RWPE1 (cell line): ENCODE measurements at regions not wholly inside any gene's neighbourhood (a gene's known extent, or its start where the extent isn't known, plus 50 kb on each side); places are given as distances from the start of the nearest gene placed in this dataset.

Experiments
- CTCF ChIA-PET: fragments of 350-600 bp; sonication (Branson Sonifier 250); formaldehyde crosslinking; extraction: SDS; loops from one replicate; lab custom pipeline; 2021; lab: Yijun Ruan, JAX
- POLR2A ChIA-PET: fragments of 400-600 bp; formaldehyde crosslinking; extraction: SDS; loops from one replicate; lab custom pipeline; 2020; ENCODE audit warnings: antibody characterized with exemption; ENCODE audit not compliant: low non-redundant PET; lab: Yijun Ruan, JAX
- DNase-seq: peaks from one replicate; pipeline ENCODE4 v3.0.0; 2012; ENCODE audit warnings: low spot score
- H3K27ac ChIP-seq: fragments of 450-650 bp; 2 replicates; pipeline ENCODE4 v1.5.1; 2017
- TF ChIP-seq, protein P1 (sequence below): fragments of 450-650 bp; conservative IDR thresholded peaks from 2 replicates; pipeline ENCODE4 v1.5.1; 2017; ENCODE audit warnings: low read depth, mild to moderate bottlenecking

DNA sequence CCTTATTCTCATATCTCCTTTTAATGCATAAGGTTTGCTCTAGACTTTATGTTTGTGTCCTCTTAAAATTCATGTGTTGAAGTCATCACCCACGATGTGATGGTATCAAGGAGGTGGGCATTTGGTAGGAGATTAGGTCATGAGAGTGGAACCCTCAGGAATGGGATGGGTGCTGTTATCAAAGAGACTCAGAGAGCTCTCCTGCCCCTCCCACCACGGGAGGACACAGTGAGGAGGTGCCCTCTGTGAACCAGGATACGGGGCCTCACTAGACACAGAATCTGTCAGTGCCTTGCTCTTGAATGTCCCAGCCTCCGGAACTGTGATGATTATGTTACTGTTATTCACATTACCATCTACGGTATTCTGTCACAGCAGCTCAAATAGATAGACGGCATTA is 359.0 kb downstream of the IRX1 start:
- H3K27ac ChIP-seq = no peak overlapping the region
- POLR2A ChIA-PET = no interaction called here

DNA sequence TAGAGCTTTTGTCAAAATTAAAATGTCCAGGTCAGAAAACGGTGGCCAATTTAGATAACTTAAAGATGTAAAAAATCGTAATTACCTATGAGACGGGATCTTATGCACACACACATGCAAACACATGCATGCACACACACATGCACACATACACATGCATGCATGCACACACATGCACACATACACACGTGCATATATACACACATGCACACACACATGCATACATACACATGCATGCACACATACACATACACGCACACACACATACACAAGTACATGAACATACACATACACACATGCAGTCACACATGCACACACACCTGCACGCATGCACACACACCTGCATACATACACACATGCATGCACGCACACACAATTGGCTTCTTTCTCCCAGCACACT is 362.0 kb downstream of the IRX1 start:
- DNase-seq = no peak
- ChIA-PET CTCF (no interaction called here), POLR2A (no interaction called here)
- no peak overlapping the region for H3K27ac ChIP-seq
- TF ChIP-seq, protein P1, sequence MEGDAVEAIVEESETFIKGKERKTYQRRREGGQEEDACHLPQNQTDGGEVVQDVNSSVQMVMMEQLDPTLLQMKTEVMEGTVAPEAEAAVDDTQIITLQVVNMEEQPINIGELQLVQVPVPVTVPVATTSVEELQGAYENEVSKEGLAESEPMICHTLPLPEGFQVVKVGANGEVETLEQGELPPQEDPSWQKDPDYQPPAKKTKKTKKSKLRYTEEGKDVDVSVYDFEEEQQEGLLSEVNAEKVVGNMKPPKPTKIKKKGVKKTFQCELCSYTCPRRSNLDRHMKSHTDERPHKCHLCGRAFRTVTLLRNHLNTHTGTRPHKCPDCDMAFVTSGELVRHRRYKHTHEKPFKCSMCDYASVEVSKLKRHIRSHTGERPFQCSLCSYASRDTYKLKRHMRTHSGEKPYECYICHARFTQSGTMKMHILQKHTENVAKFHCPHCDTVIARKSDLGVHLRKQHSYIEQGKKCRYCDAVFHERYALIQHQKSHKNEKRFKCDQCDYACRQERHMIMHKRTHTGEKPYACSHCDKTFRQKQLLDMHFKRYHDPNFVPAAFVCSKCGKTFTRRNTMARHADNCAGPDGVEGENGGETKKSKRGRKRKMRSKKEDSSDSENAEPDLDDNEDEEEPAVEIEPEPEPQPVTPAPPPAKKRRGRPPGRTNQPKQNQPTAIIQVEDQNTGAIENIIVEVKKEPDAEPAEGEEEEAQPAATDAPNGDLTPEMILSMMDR = no peak

More for the DNA sequence above, 359.0 kb downstream of the IRX1 start:
- CTCF ChIA-PET = no interaction called here
- TF ChIP-seq, protein P1 = no peak
- DNase-seq = no peak

DNA sequence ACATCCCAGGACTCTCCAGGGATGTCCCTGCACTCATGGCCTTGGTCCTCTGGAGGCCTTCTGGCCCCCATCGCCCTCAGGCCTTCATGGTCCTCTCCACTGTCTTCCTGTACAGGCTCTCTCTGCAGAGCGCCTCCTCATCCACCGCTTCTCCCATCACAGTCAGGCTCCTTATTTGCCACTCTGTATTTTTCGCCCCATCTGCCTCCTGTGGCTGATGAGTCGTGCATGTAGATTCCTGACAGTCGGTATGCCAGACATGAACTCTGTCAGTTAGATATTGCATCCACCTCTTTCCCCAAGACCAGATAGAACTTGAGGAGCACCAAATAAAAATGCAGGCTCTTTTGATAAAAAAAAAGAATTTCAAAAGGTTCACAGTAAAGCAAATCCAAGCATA is 362.8 kb downstream of the IRX1 start:
- CTCF ChIA-PET = no interaction called here
- no peak overlapping the region for H3K27ac ChIP-seq
- TF ChIP-seq, protein P1 = no peak
- POLR2A ChIA-PET = no interaction called here
- DNase-seq = no peak

DNA sequence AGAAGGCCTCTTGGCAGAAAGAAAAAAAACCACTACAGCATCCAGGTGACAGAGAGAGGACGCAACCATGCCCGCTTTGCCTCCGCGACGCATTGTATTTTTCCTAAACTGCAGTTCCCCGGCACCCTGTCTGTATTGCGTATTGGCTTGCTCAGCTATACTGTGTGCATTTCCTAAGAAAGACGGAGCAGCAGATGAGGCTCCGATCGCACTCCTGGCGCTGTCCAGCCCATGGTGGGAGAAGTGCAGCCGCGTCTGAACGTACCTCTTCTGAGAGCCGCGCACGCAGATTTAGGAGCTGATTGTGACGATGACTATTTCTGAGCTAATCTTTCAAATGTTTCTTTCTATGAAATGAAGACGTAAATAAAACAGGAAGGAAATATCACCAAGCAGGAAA is 366.5 kb downstream of the IRX1 start:
- DNase-seq = no peak
- ChIA-PET CTCF (no interaction called here), POLR2A (no interaction called here)
- H3K27ac ChIP-seq = no peak overlapping the region
- TF ChIP-seq, protein P1 = no peak

DNA sequence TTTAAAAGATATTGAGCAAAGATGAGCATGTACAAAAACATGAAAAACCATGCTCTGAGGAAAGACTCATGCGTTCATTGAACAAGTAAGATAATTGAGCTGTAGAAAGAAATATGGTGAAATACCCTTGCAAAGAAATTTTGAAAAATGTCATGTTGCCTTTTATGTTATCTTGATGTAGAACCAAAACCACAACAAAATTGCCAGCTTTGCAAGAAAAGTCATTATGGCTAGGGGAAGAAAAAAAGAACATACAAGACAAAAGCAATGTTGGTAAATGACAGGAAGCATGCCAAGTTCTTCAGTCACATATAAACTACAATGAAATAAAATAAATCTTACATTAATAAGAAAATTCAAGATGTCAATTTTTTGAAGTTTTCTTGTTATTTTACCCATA is 368.0 kb downstream of the IRX1 start:
- no peak overlapping the region for H3K27ac ChIP-seq
- ChIA-PET CTCF (no interaction called here), POLR2A (no interaction called here)
- TF ChIP-seq, protein P1 = no peak
- DNase-seq = no peak

DNA sequence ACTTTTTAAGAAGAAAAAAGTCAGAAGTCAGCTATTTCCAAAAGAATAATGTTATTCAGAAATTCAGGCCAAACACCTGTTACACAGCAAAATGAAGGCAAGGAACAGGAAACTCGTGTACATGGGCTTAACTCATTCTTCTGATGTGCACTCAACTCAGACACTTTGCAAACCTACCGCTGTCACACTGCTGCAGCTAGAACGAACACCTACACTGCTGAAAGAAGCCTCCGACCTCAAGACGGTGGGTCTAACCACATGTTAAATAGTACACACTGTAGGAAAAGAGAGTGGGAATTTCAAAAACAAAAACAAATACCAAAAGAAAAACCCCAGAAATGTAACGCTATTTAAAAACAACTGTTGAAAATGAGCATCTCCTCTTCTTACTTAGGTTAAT is 384.5 kb downstream of the IRX1 start:
- no peak overlapping the region for H3K27ac ChIP-seq
- POLR2A ChIA-PET = no interaction called here
- DNase-seq = no peak
- CTCF ChIA-PET = no interaction called here
- TF ChIP-seq, protein P1 = no peak

DNA sequence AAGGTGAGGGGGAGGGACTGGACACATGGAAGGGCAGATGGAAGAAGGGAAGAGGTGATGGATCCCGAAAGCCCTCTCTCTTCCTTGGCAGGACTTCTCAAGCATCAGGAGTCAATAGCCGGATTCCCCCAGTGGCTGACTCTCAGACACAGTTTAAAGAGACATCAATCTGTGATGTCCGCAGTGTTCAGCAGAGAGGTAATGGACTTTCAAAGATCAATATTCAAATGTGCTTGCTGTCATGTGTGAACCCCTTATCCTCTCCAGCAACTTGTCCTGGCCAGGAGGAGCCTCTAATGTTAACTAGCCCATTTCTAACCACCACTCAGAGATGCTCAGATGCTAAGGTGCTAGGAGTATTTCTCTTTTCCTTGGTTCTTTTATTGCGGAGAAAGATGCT is 392.2 kb downstream of the IRX1 start:
- TF ChIP-seq, protein P1 = no peak
- no peak for DNase-seq
- ChIA-PET POLR2A (no interaction called here), CTCF (no interaction called here)
- H3K27ac ChIP-seq = no peak overlapping the region
